ENCODE measurements at regions not wholly inside any gene's neighbourhood (a gene's known extent, or its start where the extent isn't known, plus 50 kb on each side); places are given as distances from the start of the nearest gene placed in this dataset.

DNA sequence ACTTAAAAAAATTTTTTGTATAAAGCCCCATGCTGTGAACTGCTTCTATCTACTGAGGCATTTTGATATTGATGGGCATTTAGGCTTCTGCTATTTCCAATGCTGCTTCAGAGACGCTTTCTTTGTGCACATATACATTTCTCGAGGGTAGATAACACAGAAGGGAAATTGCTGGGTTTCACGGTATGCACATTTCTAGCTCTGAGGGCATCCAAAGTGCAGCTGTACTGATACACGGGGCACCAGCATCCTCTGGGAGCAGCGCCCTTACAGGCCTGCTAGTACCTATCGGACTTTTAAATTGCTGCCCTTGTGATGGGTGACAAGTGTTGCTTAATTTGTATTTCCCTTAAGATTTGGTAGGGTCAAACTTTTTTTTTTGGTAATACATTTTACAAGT is 88.6 kb downstream of the KCTD15 start:
- TF ChIP-seq ZNF274 (IDR thresholded peaks at IDR 0.05; ENCODE audit: low read depth, low read length) (no peak), SUZ12 (IDR thresholded peaks at IDR 0.05; ENCODE audit: extremely low read depth, insufficient read depth, insufficient read length) (no peak), YY1 (IDR thresholded peaks at IDR 0.05; ENCODE audit: insufficient read depth, insufficient read length) (no peak)
